Ishikawa (cell line): ENCODE measurements at regions not wholly inside any gene's neighbourhood (a gene's known extent, or its start where the extent isn't known, plus 50 kb on each side); places are given as distances from the start of the nearest gene placed in this dataset.

ENCODE experiments used
- CEBPB ChIP-seq: IDR thresholded peaks from 2 replicates; pipeline ENCODE4 v1.6.1; 2012
- CREB1 ChIP-seq: IDR thresholded peaks from 2 replicates; pipeline ENCODE4 v1.6.1; 2012; ENCODE audit warnings: low read depth
- EGR1 ChIP-seq: IDR thresholded peaks from 2 replicates; pipeline ENCODE4 v1.6.1; 2012
- EP300 ChIP-seq: IDR thresholded peaks from 2 replicates; pipeline ENCODE4 v1.6.1; 2012; ENCODE audit warnings: borderline replicate concordance
- FOXM1 ChIP-seq: IDR thresholded peaks from 2 replicates; pipeline ENCODE4 v1.6.1; 2012; ENCODE audit warnings: low read depth, borderline replicate concordance
- NFIC ChIP-seq: IDR thresholded peaks from 2 replicates; pipeline ENCODE4 v1.6.1; 2012
- RAD21 ChIP-seq: IDR thresholded peaks from 2 replicates; pipeline ENCODE4 v1.6.1; 2012; ENCODE audit warnings: low read depth
- TAF1 ChIP-seq: IDR thresholded peaks from 2 replicates; pipeline ENCODE4 v1.6.1; 2012; ENCODE audit warnings: low read depth, mild to moderate bottlenecking
- TCF12 ChIP-seq: IDR thresholded peaks from 2 replicates; pipeline ENCODE4 v1.6.1; 2012; ENCODE audit warnings: low read depth
- TEAD4 ChIP-seq: IDR thresholded peaks from 2 replicates; pipeline ENCODE4 v1.6.1; 2012
- USF1 ChIP-seq: IDR thresholded peaks from 2 replicates; pipeline ENCODE4 v1.6.1; 2012
- YY1 ChIP-seq: IDR thresholded peaks from 2 replicates; pipeline ENCODE4 v1.6.1; 2012; ENCODE audit warnings: low read depth
- ZBTB7A ChIP-seq: IDR thresholded peaks from 2 replicates; pipeline ENCODE4 v1.6.1; 2012; ENCODE audit warnings: low read depth
- TF ChIP-seq, protein P1 (sequence below): IDR thresholded peaks from 2 replicates; pipeline ENCODE4 v1.6.1; 2012
- TF ChIP-seq, protein P2 (sequence below): IDR thresholded peaks from 2 replicates; pipeline ENCODE4 v1.6.1; 2012; ENCODE audit warnings: low read depth, mild to moderate bottlenecking

DNA sequence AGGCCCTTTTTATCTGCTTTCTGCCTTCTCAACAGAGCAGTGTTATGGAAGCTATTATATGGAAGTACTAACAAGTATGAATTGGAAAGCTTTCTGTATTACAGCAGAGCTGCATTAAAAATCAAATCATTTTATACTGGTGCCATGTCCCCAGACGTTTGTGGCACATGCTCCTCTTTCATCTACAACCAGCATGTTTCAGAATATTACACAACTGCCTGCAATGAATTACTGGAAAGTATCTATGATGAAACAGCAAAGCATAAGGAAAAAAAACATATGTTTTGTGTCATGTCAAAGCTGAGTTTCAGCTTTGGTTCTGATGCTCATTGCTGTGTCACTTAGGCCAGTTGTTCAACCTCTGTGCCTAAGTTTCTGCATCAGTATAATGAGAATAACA is 576.8 kb downstream of the GBA3 start:
- TF ChIP-seq CREB1: no peak
- TF ChIP-seq USF1: no peak
- no peak for TF ChIP-seq RAD21
- TF ChIP-seq TEAD4: no peak
- no peak for TF ChIP-seq ZBTB7A
- no peak for TF ChIP-seq TAF1
- TF ChIP-seq, protein P1, sequence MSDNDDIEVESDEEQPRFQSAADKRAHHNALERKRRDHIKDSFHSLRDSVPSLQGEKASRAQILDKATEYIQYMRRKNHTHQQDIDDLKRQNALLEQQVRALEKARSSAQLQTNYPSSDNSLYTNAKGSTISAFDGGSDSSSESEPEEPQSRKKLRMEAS: no peak
- no peak for TF ChIP-seq CEBPB
- no peak for TF ChIP-seq EGR1
- no peak for TF ChIP-seq YY1
- no peak for TF ChIP-seq NFIC
- TF ChIP-seq EP300: no peak
- TF ChIP-seq TCF12: no peak
- TF ChIP-seq FOXM1: no peak
- TF ChIP-seq, protein P2, sequence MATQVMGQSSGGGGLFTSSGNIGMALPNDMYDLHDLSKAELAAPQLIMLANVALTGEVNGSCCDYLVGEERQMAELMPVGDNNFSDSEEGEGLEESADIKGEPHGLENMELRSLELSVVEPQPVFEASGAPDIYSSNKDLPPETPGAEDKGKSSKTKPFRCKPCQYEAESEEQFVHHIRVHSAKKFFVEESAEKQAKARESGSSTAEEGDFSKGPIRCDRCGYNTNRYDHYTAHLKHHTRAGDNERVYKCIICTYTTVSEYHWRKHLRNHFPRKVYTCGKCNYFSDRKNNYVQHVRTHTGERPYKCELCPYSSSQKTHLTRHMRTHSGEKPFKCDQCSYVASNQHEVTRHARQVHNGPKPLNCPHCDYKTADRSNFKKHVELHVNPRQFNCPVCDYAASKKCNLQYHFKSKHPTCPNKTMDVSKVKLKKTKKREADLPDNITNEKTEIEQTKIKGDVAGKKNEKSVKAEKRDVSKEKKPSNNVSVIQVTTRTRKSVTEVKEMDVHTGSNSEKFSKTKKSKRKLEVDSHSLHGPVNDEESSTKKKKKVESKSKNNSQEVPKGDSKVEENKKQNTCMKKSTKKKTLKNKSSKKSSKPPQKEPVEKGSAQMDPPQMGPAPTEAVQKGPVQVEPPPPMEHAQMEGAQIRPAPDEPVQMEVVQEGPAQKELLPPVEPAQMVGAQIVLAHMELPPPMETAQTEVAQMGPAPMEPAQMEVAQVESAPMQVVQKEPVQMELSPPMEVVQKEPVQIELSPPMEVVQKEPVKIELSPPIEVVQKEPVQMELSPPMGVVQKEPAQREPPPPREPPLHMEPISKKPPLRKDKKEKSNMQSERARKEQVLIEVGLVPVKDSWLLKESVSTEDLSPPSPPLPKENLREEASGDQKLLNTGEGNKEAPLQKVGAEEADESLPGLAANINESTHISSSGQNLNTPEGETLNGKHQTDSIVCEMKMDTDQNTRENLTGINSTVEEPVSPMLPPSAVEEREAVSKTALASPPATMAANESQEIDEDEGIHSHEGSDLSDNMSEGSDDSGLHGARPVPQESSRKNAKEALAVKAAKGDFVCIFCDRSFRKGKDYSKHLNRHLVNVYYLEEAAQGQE: no peak

DNA sequence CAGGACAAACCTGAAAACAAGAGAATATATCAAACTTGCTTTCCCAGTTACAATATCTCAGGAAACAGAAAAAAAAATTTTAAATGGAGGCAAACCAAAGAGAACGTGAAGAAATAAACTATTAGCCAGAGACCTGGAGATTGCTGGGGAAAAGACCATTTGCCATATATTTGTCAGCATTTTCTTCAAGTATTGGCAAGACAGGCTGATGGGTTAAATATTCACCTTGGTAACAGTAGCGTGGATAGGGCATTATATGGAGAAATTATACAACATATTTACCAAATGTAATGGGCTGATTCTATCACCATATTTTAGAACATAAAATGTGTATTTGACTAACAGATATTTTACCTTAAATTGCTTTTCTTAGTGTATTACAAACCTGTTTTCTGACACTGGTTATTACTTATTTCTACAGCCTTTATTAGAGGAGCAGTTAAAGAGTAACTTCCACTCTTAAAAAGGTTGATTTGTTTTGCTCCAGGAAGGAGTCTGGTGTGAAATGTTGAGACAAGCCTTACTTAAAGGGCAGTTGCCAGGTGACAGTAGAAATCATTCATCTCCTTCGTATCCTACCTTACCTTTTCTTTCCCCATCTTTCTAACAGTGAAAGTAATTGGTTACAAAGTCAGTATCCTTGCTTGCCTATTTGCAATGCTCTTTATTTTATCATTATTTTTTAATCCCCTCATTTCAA is 575.5 kb downstream of the GBA3 start:
- TF ChIP-seq EGR1 (no peak), NFIC (no peak), USF1 (no peak), TCF12 (no peak), YY1 (no peak), ZBTB7A (no peak), CEBPB (no peak), RAD21 (no peak), TAF1 (no peak), EP300 (no peak), FOXM1 (no peak), CREB1 (no peak), TEAD4 (no peak)
- TF ChIP-seq, protein P1: no peak
- TF ChIP-seq, protein P2: no peak

- TF ChIP-seq CREB1 (no peak), YY1 (no peak), EGR1 (no peak), TAF1 (no peak), TCF12 (no peak), ZBTB7A (no peak), TEAD4 (no peak), FOXM1 (no peak), CEBPB (no peak), RAD21 (no peak), USF1 (no peak), EP300 (no peak), NFIC (no peak)
- TF ChIP-seq, protein P2: no peak
- TF ChIP-seq, protein P1: no peak
These were observed 573.7 kb downstream of the GBA3 start for GRCh38 chr4:23266401-23266800.
